Activated T-helper 9 cell treated with anti-CD3 and anti-CD28 coated beads, Interleukin-2, amount 50 U/mL, for 16 hours (primary cell): ENCODE measurements at regions not wholly inside any gene's neighbourhood (a gene's known extent, or its start where the extent isn't known, plus 50 kb on each side); places are given as distances from the start of the nearest gene placed in this dataset.
"Not testable (repeated sequence)": the region's sequence is repeated elsewhere in the genome, so short reads cannot be mapped to it uniquely, and the experiment has no call there.

Experiments
- DNase-seq: peaks from one replicate; pipeline ENCODE4 v3.0.0-alpha.2; 2020; ENCODE audit warnings: low read depth

DNA sequence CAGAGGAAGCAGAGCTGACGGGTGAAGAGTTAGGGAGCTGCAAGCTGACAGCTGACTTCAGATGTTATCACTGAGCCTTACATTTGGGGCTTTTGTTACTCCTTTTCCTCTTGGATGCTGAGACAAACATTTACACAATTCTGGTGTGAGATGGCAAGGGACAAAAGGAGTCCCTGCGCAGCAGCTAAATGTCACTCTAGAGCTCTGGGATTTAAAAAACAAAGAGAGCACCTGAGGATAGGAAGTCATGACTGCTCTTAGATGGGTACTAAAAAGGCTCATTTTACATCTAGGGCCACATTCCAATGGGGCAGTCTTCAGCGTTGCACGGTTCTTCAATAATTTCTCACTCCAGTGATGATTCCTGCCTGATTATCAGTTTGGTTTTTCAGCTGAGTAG, 204.5 kb downstream of the RAB38 start:
- no peak for DNase-seq

DNA sequence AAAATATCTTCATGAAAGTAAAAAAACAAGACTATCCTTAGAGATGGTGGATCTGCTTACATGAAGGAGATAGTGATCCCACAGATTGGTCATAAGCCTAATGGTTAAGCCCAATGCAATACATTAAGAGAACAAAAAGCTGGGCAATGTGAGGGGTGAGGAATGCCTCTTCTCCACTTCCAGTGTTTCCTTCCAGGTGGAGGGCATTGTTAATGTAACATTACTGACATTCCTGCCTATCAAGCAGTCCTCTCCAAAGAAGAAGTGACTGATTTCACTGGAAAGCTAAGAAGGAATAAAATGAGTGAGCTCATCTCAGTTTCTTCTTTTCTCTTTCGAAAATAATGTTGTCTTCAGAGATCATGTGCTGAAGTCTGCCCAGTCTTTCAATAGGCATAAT, 207.8 kb downstream of the RAB38 start:
- no peak for DNase-seq

DNA sequence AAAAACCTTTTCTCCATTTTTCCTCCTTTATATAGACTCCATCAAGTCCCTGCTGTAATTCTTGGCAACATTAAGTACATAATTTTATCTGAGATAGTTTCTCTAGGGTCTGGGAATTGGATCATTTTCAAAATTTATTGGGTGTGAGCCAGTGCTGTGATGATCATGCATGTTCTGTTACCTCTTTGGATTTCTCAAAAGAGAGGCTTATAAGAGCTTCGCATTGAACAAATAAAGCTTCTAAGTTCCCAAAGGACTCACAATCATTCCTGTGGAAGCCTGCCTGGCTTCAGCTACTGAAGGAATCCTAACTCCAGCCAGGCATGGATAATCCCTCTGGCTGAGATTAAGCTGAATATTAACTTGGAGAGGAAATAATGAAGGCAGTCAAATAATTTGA, 208.5 kb downstream of the RAB38 start:
- DNase-seq = no peak

DNA sequence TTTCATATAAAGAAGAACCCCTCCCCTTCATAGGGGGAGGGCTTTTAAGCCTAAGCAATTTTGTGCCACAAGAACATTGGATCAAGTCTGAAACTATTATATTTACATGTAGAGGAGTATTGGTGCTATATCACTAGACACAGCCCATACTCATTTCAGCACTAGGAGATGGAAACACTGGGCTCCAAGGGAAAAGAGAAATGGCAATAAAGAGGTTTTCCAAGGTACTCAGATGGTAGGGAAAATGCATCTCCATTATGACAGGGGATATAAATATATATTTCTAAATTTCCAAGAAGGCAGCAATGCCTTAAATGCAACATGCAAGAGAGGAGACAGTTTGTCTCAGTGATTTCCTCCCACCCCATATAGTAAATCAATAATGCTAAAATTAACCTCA, 209.0 kb downstream of the RAB38 start:
- no peak for DNase-seq

DNA sequence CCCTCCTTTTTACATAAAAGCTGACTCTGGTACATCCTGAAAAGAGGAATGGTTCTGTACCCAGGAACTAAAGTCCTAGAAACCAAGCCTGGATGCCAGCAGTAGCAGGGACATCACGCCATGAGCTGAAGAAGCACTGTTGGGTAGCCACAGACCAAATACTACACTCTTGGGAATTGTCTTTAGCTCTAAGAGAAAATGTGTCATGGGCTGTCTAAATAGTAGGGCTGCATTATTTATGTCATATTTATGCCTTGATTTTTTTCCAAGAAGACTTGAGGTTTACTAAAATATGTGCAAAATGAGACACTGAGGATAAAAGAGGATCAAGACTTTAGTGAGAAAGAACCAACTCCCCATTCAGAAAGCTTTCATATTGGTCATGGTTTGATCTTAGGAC, 213.6 kb downstream of the RAB38 start:
- DNase-seq = no peak

DNA sequence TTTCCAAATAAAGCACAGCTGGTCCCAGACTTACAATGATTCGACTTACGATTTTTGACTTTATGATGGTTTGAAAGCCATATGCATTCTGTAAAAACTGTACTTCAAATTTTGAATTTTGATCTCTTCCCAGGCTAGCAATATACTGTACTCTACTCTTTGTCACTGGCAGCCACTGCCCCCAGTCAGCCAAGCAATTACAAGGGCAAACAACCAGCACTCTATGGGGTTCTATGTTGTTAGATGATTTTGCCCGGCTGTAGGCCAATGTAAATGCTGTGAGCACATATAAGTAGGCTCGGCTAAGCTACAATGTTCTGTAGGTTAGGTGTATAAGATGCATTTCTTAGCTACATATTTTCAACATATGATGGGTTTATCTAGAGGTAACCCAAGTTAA, 217.3 kb downstream of the RAB38 start:
- no peak for DNase-seq

DNA sequence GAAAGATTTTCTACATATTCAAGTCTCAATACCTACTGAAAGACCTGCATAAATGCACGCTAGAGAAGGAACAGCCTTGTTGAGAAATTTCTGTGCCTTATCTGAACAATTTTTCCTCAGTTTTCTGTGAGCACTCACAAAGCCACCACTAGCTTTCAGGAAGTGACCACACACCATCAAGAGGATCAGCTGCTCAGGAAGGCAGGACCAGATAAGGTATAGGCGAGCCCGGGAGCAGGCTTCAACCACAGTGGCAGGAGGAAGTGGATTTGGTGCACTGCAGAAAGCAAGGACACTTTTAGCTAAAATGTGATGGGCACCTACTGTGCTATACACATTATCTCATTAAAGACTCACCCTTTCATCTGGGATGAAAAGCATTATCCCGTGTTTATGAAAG, 220.8 kb downstream of the RAB38 start:
- DNase-seq = no peak

DNA sequence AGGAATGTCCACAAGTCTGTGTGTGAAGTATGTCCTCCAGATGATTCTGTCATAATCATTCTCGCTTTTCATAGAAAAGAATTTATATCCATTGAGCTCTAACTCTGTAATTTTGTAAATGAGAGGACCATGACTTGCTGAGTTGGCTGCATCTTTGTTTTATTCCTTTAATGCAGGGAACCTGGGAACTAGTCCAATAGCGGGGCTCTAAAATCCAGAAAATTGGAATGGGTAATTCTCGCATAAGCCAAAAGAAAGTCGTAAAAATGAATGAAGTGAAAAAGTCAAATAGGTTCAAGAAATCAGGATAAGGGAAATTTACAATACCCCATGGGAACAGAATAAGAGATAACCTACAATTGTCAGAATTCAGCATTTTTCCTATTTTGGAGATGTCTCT, 232.5 kb downstream of the RAB38 start:
- no peak for DNase-seq

DNA sequence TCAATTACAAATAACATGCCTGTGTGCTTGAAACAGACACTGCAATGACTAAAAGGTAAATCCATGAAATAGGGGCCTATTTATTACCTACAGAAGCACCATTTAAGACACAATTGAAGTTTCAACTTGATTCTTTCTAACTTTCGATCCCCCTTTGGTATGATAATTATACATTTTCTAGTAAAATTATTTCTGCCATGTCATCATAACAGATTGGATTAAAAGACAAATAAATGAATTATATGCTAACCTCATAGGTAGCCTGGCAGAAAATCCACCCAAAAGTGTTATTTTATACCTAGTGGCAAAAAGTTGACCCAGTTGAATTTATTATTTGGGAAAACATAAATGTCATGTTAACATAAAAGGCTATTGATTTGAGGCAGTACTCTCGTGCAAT, 241.1 kb downstream of the RAB38 start:
- no peak for DNase-seq

DNA sequence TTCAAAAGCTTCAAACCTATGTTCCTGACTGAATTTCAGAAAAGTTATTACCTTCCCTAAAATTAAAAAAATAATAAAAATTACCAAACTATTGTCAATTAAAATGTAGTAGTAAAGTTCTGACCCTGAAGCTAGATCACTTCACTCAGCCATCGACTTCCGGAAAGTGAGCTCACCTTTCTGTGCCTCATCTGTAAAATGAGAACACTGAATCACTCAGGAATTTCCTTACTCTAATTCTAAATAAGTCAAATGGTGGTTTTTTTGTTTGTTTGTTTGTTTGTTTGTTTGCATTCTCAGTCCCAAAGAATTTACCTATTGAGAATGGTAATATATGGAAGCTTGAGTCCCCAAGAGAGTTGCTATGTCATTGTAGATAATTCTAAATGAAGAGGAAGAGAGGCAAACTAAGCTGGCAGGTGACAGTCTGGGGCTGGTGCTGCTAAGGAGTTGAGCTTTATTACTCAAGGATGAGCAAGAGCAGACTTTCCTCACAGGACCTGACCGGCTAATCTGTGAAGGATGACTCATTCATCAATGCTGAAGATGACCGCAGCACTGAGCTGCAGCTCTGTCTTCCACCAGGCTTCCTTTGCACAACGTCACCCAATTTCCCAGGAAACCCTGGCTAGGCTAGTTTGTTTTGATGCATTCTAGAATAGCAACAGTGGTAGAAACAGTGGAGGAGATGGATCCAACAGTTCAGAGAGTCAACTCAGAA, 248.8 kb downstream of the RAB38 start:
- DNase-seq = no peak

DNA sequence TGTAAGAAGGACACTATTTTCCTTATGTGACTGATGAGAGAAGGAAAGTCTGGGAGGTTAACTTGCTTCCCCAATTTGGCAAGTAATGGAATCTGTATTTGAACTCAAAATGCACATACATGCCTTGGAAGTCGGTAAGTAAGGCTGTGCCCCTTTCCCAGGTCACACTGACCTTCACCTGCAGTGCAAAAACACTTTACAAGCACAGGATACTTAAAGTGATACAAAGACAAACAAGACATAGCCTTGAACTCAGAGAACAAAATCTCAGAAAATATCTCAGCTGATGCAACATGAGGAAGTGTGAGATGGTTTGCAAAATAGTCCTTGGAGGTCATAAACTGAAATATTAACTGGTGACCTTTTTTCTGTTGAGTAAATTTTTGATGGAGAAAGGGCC, 251.1 kb downstream of the RAB38 start:
- no peak for DNase-seq

DNA sequence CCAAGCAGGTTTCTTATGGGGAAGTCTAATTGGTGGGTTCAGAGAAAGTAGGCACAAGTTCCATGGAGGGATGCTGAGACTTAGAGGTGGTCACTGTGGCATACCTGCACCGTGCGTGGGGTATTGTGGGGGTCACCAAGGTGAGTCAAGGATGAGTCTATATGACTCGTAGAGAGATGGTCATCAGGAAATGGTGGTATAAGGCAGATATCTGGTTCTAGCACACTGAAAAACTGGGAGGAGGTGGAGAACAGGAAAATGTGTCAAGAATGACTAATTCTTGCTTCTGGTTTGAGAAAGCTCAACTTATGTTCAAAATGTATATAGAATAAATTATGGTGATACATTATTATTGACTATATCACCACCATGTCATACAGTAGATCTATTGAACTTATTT, 258.1 kb downstream of the RAB38 start:
- DNase-seq = no peak

DNA sequence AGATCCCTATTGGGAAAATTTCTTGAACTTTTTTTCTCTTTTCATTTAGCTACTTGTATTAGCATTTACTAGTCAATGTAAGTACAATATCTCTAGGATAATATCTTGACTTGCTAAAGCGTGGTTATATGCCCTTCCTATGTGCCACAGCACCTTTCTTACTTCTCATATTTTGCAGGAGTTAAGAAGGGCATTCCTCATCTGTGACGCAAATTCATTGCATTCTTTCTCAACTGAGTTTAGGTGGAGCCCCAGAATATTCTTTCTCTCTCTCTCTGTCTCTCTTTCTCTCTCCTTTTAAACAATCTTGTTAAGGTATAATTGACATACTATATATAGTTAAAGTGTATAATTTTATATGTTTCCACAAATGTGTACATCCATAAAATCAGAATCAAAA, 266.1 kb downstream of the RAB38 start:
- no peak for DNase-seq

DNA sequence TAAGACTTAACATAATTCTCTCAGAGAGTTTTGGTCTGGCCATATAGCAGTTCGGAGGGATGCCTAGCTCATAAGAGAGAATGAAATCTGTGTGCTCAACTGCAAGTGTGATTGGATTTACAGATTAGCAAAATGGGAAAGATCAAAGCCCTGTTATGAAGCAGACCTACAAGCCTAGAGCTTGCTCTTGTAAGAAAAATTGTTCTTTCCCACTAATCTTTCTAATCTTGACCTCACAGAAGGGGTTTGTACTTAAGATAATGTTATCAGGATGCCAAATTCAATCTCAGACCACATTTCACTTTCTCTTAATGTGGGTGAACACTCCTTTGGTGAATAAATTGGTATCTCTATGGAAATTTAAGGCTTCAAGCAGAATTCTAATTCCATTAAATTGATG, 267.2 kb downstream of the RAB38 start:
- DNase-seq = no peak

DNA sequence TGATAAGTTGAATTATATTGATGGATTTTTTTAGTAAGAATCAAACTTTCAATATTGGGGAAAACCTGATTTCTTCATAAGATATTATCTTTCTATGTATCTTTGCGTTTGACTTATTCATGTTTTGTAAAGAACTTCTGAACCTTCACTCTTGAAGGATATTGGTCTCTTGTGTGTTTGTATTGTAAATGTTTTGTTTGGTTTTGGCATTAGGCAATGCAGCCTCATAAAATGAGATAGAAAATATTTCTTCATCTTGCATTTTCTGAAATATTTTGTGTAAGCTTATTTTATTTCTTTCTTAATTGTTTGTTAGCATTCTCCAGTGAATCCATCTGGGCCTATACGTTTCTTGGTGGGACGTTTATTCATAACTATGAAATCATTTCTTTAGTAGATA, 271.9 kb downstream of the RAB38 start:
- DNase-seq = no peak

DNA sequence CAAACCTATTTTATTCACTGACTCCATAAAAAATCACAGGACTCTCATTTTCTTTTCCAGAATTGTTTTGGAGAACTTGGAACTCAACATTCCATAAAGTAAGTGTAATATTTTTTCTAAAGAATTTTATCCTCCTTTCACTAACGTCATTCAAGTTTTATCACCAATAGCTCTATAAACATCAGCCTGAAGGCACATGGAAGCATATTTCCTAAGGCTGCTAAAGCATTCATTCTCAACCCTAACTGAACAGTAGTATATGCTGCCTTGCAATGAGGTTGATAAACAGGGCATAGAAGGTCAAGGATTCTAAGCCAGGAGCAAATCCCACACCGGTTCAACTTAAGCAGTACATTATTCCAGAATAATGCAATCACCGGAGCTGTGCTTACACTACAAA, 273.9 kb downstream of the RAB38 start:
- no peak for DNase-seq

DNA sequence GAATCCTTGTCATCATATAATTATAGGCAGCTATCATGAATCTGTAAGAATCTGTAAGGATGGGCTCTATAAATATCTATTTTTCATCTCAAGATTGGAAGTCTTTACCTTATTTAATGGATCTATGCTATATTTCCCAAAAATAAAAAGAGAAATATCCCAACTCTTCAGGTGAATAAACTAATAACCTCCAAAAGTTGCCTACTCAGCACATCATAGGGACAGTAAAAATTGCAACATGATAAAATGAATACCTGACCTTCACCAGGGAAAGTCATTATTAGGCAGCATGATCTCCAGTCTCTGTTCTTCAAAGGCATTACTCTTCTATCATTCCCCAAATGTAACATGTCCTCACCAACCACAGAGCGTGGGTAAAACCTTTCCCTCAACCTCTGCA, 277.3 kb downstream of the RAB38 start:
- no peak for DNase-seq

DNA sequence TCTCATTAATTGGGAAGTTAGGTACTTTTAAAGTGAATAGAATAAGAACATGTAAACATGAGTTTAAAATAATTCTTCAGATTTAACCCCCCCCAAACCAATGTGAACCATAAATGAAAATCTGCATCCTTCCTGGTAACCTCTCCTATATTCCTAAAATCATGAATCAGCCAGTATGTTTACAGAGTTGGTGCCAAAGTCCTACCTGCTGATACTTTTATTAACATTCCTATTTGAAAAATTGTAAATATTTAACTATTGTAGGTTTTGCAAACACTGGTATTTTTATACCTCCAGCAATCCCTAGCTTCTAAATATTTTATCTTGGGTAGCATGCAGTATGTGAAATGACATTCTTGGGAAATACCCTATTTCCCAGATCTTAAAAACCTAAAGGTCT, 278.2 kb downstream of the RAB38 start:
- DNase-seq = no peak

DNA sequence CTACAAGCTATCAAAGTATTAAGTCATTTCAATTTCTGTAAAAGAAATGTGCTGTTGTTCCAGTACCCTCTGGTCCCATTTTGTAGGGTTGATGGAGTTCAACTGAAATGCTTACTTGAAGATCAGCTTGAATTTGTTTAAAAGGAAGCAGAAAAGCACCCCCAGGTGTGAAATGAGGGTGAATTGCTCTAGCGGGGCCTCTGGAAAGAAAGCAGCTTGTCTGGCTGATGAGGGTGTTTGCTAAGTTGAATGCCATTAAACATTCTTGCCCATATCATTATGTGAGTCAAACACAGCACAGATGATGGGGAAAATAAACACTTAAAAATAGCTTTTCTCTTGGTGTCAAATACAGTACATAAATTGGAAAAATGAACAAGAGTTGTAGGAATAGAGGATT, 280.3 kb downstream of the RAB38 start:
- DNase-seq = no peak

DNA sequence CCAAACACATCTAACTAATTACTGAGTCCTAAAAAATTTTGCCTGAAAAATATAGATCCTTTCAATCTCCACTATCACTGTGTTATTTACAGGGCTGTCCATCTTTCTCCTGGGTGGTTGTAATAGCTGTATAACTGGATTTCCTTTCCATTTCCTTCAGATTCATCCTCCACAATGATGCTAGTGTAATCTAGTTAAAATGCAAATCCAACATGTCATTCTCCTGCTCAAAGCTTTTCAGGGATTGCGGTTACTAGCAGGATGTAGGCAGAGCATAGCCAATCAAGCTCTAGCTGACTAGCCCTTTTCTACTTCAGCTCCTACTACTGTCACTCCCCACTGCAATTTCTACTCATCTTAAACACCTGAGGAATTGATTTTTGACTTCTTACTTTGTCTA, 283.0 kb downstream of the RAB38 start:
- DNase-seq = no peak

DNA sequence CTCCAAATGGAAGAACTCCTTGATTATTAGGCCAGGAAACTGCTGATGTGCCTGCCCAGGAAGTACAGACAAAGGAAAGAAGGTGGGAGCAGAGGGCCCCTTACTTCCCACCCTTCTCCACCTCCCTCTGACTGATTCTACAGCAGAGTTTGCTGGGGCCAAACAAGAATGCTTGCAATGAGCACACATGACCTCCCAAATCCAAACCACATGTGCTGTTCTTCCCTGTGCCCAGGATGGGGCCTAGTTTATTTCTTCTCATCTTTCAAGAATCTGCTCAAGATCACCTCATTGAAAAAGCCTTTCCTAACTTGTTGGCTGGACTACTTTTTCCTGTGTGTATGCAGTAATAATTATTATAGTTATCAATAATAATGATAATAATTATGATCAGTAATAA, 286.1 kb downstream of the RAB38 start:
- DNase-seq = no peak

DNA sequence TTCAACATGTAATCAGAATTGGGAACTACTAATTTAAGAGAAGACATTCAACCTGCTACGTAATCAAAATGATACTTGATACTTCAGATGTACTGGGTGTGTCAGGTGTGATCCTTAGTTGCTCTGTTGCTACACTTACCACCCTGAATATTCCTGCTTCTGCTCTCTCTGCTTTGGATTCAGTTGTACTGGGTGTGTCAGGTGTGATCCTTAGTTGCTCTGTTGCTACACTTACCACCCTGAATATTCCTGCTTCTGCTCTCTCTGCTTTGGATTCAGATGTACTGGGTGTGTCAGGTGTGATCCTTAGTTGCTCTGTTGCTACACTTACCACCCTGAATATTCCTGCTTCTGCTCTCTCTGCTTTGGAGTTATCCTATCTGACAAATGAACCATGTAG, 290.2 kb downstream of the RAB38 start:
- DNase-seq = not testable (repeated sequence)

DNA sequence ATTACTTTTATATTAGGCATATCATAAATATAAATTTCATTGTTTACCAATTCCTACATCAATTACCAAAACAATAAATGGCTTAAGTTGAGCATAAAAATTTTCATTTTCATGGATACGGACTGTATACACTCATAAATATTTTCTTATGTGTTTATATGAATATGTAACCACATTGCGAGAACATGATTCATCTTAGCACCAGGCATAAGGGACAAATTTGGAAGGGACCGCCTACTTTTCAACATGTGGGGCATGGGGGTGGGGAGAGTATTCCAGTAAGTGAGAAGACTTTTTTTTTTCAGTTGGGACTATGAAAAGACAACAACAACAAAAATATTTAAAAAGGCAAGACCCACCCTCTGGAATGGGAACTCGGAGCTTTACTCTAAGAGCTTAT, 296.1 kb downstream of the RAB38 start:
- DNase-seq = no peak

DNA sequence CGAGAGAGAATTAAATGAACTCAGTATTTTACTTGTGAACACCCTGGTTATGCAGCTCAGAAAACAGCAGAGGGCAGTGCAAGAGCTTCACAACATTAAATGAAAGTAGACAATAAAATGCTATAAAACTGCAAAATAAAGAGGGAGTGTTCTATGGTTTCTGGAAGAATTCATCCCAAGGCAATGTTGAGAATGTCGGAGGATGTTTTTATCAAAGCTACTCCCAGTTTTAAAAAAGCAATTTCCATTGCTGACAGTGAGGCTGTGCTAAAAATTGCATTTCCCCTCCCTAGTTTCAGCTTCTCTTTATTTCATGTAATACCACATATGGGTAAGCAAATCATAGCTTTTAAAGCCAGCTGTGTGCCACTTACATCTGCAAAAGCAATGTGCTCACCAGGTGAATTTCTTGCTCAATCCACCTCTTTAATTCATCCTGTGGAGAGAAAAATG, 296.8 kb downstream of the RAB38 start:
- no peak for DNase-seq

DNA sequence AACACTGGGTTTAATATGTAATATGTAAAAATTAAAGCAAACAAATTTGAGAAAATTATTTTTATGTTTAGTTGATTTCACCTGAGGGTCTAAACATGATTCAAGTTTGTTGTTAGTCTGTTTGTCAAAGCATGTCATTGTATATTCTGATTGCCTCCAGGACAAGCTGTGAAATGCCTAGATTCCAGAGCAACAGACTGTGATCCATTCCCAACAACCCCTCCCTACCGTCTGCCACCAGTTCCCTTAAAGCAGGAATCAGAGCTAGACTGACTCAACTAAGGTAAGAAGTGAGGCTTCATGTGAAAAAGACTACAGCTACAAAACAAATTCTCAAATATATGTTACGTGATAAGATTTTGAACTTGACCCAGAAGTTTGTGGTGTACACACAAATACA, 304.2 kb downstream of the RAB38 start:
- DNase-seq = no peak
